GM21526 (cell line): ENCODE measurements at regions not wholly inside any gene's neighbourhood (a gene's known extent, or its start where the extent isn't known, plus 50 kb on each side); places are given as distances from the start of the nearest gene placed in this dataset.
"Not testable (repeated sequence)": the region's sequence is repeated elsewhere in the genome, so short reads cannot be mapped to it uniquely, and the experiment has no call there.

Experiments used
- ATAC-seq: cut with Tn5 transposase; IDR thresholded peaks from one replicate; pipeline ENCODE4 v1.9.1; 2021; ENCODE audit warnings: moderate library complexity; ENCODE audit not compliant: unreplicated experiment, low FRiP score

DNA sequence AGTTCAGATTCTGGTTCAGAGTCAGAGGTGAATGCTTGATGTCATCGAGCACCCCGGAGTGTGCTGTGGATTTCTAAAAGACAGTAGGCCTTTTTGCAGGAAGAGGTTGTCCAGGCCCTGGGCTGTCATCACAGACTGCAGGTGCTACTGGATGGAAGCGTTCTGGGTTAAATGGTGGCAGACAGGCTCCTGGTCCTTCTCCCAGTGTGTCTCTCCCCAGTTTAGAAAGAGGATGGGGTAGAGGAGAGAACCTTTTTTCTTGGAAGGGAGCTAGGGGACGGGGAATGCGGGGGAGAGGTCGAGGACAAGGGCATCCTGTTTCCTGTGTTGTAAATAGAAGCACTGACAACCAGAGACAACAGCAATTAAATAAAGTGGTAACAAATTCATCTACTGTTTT lies 102.3 kb upstream of the NUDT6 start:
- no peak for ATAC-seq

DNA sequence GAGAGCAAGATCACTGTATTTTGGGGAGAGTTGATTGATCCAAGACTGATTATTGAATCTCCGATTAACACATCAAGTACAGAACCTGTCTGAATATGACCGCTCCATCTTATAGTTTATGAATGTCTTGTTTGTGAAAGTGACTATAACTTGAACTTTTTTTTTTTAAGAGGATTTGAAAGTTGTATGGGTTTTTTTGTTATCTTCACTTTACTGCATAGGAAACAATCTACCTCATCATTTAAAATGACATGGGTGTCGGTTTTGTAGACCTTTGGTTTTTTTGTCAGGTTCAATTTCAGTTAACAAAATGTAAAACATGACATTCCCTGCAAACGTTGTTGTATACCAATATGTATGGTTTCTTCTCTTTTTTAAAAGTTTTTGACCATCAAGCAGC lies 103.0 kb upstream of the NUDT6 start:
- ATAC-seq = no peak

DNA sequence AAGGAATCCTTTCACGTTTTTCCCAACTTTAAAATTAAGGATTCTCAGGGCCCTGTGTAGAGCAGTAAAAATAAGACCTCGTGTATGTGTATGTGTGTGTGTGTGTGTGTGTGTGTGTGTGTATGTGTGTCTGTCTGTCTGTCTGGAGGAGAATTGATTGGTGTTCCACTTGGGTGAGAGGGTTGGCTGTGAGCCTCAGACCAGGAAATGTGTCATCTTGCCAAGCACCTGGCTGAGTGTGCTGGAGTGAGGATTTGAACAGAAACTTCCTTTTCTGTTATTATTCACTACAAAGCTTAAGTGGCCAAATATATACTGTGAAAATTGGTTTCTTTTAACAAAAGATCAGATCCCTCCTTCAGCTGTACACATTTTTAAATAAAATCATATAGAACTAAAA lies 103.6 kb upstream of the NUDT6 start:
- not testable (repeated sequence) for ATAC-seq

DNA sequence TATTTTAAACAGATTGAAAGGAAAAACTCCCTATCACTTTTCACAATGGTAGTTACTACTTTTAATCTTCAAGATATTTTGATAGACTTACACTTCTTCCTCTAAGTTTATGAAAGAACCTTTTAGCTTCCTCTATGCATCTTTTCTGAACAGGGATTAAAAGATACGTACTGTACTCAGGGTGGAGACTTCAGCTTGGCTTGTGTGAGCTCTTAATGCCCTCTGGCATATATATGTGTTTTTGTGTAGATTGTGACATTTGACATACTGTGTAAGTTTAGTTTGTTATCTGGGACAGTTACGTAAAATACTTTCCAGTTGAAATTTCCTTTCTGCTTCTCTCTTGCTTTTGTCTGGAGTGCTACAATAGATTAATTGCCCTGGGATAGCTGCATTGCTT lies 109.3 kb upstream of the NUDT6 start:
- no peak for ATAC-seq

DNA sequence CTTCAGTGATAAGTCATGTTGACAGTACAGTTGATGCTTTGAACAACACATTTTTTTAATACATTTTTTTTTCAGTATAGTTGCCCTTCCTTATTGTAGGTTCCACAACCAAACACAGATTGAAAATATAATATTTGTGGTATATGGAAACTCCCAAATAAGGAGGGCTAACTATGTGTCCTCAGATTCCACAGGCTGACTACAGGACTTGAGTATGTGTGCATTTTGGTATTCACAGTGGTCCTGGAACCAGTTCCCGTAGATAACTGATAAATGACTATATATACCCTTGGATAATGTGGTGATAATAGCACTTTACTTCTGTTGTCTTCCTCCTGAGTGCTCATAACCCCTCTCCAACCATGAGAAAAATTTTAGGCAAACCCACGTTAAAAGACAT lies 111.6 kb upstream of the NUDT6 start:
- no peak for ATAC-seq

DNA sequence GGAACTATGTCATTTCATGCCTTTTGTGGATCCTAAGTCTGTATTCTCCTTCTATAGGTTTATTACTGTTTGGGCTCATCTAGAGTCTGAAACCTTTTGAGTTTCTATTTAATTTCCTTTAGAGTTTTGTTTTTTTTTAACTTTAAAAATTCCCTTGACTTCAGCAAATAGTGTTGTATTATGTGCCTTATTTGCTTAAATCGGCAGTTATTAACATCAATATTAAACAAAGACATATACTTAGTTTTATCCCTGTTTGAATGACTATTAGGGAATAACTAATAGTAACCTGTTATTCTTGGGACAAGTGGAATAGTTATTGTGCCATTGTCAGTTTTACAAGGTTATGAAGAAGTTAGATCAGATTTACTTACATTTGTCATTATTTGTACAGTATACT lies 112.8 kb upstream of the NUDT6 start:
- no peak for ATAC-seq

DNA sequence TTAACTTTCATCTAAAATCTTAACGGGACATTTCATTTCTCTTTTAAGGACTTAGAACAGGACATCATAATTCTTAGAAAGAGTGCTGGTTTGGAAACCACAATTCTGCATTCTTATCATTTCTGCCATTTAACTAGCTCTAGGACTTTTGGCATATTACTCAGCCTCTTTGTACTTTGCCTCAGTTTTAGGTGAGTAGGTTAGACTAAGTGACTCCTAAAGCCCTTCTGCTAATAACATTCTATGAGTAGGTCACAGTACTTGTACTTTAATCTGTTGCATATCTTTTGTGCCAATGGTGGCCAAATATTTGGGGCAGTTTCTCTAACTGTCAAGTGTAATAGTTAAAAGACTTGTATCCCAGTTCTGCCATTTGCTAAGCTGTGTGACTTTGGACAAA lies 115.4 kb upstream of the NUDT6 start:
- no peak for ATAC-seq

DNA sequence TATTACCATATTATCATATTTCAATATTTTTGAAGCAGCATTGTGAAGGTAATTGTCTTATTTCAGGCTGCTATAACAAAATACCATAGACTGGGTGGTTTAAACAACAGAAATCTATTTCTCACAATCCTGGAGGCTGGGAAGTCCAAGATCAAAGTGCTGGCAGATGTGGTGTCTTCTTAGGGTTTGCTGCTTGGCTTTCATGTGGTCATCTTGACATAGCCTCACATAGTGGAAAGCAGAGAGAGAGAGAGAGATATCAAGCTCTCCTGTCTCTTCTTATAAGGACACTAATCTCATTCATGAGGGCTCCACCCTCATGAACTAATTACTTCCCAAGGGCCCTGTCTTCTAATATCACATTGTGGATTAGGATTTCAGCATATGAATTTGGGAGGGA lies 119.7 kb upstream of the NUDT6 start:
- ATAC-seq = no peak

DNA sequence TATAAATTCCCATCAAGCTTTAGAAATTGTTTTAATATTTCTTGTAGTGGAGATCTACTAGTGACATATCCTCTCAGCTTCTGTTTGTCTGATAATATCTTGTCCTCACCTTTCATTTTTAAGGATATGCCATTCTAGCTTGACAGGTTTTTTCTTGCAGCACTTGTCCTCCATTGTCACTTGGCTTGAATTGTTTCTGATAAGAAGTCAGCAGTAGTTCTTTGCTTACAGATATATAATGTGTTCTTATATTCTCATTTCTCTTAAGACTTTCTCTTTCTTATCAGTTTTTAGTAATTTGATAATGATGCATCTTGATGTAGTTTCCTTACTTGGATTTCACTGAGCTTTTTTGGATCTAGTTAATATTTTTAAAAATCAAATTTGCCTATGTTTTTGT lies 120.6 kb upstream of the NUDT6 start:
- ATAC-seq = no peak

DNA sequence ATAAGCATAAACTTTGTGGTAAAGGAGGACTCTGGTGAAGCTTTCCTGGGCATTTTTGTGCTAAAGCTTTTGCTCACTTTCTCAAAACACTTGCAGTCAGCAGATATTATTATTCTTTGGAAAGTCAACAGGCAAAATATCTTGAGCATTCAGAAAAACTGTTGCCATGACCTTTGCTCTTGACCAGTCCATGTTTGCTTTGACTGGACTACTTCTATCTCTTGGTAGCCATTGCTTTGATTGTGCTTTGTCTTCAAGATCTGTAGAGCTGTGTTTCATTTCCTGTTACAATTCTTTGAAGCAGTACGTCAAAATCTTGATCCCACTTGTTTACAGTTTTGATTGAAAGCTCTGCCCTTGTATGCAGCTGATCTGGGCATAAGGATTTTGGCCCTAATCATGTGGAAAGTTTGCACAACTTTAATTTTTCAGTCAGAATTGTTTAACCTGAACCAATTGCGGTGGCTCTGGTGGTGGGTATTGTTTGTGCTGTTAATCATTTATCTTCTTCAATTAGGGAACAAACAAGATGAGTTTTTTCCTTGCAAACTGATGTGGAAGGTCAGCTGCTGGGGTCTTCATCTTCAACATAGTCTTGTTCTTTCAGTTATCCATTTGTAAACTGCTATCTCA lies 121.5 kb upstream of the NUDT6 start:
- ATAC-seq = no peak

DNA sequence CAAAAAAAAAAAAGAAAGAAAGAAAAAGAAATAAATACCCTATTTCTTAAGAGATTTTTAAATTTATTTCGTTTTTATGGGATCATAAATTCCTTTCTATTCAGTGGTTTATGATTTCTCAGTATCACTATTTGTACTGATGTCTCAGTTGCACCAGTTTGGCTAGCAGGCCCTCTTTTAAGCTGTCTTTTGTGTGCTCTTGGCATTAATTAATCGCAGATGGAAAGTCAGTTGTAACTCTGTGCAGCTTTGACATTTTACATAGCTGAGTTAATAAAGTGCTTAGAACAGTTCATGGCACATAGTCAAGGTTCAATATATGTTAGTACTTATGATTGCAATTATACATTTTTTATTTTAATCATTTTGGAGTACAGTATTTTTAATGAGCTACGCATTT lies 123.7 kb upstream of the NUDT6 start:
- no peak for ATAC-seq

DNA sequence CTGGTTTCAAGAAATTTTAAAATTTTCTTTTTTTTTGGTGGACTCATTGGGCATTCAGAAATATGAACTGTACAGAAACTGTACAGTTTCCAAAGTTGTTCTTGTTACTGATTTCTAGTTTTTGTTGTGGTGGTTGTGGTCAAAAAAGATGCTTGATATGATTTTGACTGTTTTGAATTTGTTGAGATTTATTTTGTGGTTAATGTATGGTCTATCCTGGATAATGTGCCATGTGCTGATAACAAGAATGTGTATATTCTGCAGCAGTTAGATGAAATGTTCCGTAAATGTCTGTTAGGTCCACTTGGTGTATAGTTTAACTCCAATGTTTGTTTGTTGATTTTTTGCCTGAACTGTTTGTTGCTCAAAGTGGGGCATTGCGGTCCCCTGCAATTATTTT lies 127.6 kb upstream of the NUDT6 start:
- ATAC-seq = no peak

DNA sequence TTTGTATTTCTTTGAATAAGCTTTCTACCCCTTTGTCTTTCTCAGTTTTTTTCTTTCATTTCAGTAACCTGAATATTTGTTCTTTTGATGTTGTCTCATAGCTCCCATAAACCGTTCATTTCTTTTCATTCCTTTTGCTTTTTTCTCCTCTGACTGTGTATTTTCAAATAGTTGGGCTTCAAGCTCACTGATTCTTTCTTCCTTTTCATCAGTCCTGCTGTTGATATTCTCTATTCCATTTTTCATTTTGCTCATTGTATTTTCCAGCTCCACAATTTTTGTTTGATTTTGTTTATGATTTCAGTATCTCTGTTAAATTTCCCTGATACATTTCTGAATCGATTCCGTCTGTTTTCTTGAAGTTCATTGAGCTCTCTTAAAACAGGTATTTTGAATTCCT lies 129.6 kb upstream of the NUDT6 start:
- no peak for ATAC-seq

DNA sequence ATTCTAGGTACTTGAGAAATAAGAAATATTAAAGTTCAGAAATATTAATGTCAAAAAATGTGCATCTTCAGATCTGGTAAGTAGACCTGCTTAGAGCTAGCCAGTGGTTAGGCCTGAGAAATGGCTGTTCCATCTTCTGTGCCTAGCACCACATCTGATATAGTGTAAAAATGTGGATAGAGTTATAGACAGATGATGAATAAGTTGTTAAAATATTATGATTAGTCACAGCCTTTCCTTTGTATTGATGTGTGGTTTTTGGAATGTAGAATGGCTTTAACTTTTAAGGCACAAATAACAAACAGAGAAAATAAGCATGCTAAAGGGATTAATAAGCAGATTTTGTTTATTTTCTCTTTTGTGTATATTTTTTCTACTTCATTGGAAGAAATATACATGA lies 133.5 kb upstream of the NUDT6 start:
- no peak for ATAC-seq

DNA sequence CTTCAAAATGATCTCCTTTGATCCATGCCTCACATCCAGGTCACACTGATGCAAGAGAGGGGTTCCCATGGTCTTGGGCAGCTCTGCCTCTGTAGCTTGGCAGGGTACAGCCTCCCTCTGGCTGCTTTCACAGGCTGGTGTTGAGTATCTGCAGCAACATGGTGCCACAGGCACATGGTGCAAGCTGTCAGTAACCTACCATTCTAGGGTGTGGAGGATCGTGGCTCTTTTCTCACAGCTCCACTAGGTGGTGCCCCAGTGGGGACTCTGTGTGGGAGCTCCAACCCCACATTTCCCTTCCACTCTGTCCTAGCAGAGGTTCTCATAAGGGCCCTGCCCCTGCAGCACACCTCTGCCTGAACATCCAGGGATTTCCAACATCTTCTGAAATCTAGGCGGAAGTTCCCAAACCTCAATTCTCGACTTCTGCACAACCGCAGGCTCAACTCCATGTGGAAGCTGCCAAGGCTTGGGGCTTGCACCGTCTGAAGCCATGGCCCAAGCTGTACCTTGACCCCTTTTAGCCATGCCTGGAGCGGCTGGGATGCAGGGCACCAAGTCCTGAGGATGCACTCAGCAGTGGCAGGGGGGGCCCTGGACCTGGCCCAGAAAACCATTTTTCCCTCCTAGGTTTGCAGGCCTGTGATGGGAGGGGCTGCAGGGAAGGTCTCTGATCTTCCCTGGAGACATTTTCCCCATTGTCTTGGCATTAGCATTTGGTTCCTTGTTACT lies 137.8 kb upstream of the NUDT6 start:
- no peak for ATAC-seq

DNA sequence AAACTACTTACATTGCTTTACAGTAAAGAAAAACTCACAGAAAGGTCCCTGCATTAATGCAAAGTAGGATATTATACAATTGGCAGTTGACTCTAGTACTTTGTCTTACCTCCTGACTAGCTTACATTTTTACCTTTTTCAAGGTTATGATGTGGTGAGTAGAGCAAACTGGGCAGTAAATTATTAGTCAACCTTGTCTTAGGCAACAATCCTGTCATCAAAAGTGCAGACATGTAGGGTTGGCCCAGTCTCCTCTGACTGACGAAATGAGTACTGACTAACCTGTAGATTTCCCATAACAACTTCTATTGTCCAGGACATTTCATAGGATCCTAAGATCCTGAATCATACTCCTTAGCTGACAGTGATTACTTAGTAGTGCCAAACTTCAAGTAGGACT lies 142.0 kb upstream of the NUDT6 start:
- ATAC-seq = no peak

DNA sequence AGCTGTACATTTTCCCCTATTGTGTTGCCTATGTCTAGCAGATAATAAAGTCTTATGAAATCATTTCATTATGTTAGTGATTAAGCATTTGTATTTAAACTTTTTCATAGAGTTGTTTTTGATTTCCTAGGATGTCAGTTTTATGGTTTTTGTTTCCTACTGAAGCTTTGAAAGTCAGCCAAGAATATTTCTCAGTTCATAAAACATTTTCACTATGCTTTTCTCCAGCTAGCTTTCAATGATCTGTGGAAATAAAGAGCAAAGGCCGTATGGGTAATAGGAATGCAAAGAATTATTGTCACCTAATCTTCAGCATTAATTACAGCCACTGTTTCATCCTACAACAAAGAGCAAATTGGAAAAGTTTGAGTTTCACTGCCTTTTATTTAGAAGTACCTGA lies 145.7 kb upstream of the NUDT6 start:
- no peak for ATAC-seq

DNA sequence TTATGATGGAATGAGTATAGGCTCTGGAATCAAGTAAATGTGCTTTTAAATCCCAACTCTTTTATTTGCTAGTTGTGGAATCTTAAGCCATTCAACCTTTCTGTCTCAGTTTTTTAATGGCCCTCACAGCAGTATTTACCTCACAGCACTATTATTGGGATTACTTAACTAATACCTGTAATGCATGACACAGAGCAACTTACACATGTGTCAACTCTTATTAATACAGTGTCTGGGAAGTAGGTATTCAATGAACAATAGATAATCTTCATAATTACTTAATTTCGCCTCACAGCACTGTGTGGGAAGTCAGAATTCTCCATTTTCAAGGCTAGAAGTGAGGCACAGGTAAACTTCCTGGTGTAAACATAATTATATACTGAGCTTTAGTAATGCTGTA lies 149.7 kb upstream of the NUDT6 start:
- ATAC-seq = no peak

DNA sequence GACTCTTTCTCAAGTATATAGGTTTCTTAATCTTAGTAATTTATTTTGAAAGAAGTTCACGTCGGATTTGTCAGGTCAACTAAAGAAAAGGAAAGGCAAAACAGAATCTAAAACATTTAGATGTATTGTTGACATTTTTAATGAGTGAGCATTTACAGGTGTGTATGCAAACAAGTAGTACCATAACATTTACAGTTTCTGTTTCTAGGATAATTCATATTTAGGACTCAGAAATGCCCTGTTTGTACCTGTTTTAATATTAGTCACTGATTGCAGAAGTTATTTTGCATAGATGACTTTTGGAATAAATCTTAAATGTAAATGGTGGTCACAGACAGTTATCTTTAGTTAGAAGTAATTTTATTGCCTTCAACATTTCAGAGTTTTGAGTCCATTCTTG lies 151.3 kb upstream of the NUDT6 start:
- peak; percentile 53 for ATAC-seq

DNA sequence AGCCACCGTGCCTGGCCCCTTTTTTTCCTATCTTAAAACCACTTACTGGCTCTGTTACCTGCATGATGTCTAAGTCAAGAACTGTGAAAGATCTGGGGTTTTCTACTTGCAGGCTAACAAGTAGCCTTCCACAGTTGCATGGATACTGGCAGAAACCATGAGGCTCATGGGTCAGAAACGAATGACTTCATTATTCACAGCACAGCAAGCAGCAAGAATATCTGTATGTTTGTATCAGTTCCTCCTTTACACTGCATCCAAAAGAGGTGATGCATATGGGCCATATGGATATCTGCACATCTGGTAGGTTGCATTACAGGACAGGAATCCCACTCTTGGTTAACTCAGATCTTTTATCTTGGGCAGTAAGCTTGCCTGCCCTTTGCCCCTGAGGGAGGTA lies 154.9 kb upstream of the NUDT6 start:
- ATAC-seq = no peak

DNA sequence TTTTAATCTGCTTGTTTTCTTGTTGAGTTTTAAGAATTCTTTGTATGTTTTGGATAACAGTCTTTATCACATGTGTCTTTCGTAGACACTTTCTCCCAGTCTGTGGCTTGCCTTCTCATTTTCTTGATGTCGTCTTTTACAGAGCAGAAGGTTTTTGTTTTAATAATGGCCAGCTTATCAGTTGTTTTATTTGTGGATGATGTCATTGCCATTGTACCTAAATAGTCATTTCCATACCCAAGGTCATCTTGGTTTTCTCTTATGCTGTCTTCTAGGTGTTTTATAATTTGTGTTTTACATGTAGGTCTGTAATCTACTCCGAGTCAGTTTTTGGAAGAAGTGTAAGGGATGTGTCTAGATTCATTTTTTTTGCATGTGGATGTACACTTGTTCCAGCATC lies 159.6 kb upstream of the NUDT6 start:
- ATAC-seq = no peak

DNA sequence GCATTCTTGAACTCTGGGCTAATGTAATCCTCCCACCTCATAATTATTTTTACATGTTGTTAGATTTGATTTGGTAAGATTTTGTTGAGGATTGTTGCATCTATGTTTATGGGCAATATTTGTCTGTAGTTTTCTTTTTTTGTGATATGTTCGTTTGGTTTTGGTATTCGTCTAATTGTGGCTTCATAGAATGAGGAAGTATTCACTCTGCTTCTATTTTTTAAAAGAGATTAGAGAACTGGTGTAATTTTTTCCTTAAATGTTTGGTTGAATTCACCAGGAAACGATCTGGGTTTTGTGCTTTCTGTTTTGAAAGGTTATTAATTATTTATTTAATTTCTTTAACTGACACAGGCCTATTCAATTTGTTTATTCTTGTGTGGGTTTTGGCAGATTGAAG lies 161.2 kb upstream of the NUDT6 start:
- no peak for ATAC-seq

DNA sequence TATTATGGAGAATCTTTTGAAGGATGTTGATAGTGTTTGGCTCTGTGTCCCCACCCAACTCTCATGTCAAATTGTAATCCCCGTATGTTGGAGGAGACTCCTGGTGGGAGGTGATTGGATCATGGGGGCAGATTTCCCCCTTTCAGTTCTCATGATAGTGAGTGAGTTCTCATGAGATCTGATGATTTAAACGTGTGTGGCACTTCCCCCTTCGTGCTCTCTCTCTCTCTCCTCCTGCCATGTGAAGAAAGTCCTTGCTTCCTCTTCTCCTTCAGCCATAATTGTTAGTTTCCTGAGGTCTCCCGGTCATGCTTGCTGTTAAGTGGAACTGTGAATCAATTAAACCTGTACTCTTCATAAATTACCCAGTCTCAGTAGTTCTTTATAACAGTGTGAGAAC lies 166.1 kb upstream of the NUDT6 start:
- ATAC-seq = no peak
